Astrocyte of the spinal cord (primary cell): ENCODE measurements at regions not wholly inside any gene's neighbourhood (a gene's known extent, or its start where the extent isn't known, plus 50 kb on each side); places are given as distances from the start of the nearest gene placed in this dataset.

Source experiments
- DNase-seq: peaks from one replicate; pipeline ENCODE4 v3.0.0; 2011; ENCODE audit warnings: low read depth, low spot score
- H3K4me3 ChIP-seq: 2 replicates; pipeline ENCODE4 v1.5.1; 2011; ENCODE audit warnings: low read depth, mild to moderate bottlenecking, low read length, moderate library complexity
- in situ Hi-C: cut with HindIII; loops from 2 replicates; pipeline ENCODE4 v1.10.0; 2017; ENCODE audit warnings: low sequenced_read_pairs
- TF ChIP-seq, protein P1 (sequence below): IDR thresholded peaks from 2 replicates; pipeline ENCODE4 v1.5.1; 2012; ENCODE audit warnings: low read depth, mild to moderate bottlenecking, low read length, inconsistent platforms

DNA sequence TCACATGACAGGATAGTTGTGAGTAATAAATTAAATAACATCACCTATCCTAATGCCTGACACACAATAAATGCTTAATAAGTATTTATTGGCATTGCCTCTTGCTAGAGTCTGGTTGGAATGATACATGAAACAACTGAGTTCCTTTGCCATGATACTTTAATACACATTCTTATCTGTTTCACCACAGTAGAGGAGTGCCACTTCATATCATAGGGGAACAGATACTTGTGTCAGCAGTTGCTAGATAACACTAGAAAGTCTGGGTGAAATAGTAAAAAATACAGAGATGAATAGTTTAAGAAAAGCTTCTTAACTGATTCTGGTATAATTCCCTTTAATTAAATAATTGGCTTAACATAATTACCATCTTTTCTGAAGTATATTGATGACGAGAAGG is 380.0 kb upstream of the GOLIM4 start:
- TF ChIP-seq, protein P1, sequence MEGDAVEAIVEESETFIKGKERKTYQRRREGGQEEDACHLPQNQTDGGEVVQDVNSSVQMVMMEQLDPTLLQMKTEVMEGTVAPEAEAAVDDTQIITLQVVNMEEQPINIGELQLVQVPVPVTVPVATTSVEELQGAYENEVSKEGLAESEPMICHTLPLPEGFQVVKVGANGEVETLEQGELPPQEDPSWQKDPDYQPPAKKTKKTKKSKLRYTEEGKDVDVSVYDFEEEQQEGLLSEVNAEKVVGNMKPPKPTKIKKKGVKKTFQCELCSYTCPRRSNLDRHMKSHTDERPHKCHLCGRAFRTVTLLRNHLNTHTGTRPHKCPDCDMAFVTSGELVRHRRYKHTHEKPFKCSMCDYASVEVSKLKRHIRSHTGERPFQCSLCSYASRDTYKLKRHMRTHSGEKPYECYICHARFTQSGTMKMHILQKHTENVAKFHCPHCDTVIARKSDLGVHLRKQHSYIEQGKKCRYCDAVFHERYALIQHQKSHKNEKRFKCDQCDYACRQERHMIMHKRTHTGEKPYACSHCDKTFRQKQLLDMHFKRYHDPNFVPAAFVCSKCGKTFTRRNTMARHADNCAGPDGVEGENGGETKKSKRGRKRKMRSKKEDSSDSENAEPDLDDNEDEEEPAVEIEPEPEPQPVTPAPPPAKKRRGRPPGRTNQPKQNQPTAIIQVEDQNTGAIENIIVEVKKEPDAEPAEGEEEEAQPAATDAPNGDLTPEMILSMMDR: no peak
- H3K4me3 ChIP-seq: no peak overlapping the region
- DNase-seq: no peak
- in situ Hi-C loops: no loop called here

GRCh38 chr3:168473334-168473890 is 377.7 kb upstream of the GOLIM4 start:
- in situ Hi-C loops: no loop called here
- TF ChIP-seq, protein P1: no peak

DNA sequence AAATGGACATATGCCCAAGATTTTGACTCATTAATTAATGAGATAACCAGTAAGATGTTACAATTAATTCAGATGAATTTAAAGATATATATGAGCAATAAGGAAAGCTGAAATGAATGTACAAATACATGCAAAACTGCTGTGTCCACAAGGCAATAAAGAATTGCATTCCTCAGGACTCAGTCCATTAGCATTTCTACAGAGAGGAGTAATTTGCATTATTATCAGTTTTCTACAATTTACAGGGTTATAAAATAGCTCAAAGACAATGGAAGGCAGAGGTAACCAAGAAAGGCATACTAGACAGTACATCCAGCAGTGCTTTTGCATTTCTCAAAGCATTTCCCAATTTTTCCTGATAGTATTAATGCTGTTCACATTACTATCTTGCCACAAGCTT is 377.1 kb upstream of the GOLIM4 start:
- H3K4me3 ChIP-seq: no peak overlapping the region
- DNase-seq: no peak
- in situ Hi-C loops: no loop called here
- TF ChIP-seq, protein P1: no peak

More at GRCh38 chr3:168473334-168473890, 377.7 kb upstream of the GOLIM4 start:
- no peak overlapping the region for H3K4me3 ChIP-seq
- no peak for DNase-seq

DNA sequence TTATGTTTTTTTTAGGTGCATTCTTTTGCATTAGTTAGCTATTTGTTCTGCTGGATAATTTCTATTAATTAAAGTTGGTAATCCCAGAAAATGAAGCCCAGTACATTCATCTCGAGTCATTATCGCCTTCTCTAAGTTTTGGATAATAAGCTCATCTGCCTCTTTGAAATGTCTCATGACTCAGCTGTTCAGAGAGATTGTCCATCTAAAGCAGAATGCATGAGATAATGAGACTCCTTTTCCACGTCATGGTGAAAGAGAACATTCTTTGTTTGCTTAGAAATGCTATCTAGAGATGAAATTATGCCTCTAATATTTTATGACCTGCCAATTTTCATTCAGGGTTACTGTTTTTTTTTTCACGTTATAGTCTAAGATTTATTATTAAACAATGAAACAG is 374.7 kb upstream of the GOLIM4 start:
- in situ Hi-C loops: no loop called here
- TF ChIP-seq, protein P1: no peak

GRCh38 chr3:168469436-168469835 is 373.7 kb upstream of the GOLIM4 start:
- no peak for DNase-seq
- TF ChIP-seq, protein P1: no peak
- in situ Hi-C loops: no loop called here
- no peak overlapping the region for H3K4me3 ChIP-seq

More for the DNA sequence above, 374.7 kb upstream of the GOLIM4 start:
- no peak for DNase-seq
- no peak overlapping the region for H3K4me3 ChIP-seq

- in situ Hi-C loops: no loop called here
- DNase-seq: peak; percentile 45
- H3K4me3 ChIP-seq: no peak overlapping the region
- TF ChIP-seq, protein P1: peak; percentile 51
Observed at GRCh38 chr3:168467115-168467714, 371.5 kb upstream of the GOLIM4 start.
